Lower leg skin (tissue), 3 donors: ENCODE measurements at regions not wholly inside any gene's neighbourhood (a gene's known extent, or its start where the extent isn't known, plus 50 kb on each side); places are given as distances from the start of the nearest gene placed in this dataset.

ENCODE experiments used
- POLR2A ChIP-seq, 2 donors: fragments of 450-650 bp; IDR thresholded peaks; one replicate each; pipeline ENCODE4 v1.6.1; 2016 to 2017; ENCODE audit warnings: antibody characterized with exemption in 2 of 2, mild to moderate bottlenecking in 1 of 2, moderate library complexity in 1 of 2
- TF ChIP-seq, protein P1 (sequence below), 3 donors: fragments of 450-650 bp; IDR thresholded peaks; one replicate each; pipeline ENCODE4 v1.5.1; 2016; ENCODE audit warnings: antibody characterized with exemption in 3 of 3, mild to moderate bottlenecking in 3 of 3, moderate library complexity in 2 of 3

GRCh38 chr10:23945845-23946244 is 263.1 kb upstream of the KIAA1217 start:
- no peak for TF ChIP-seq POLR2A (IDR thresholded peaks at IDR 0.05)
- TF ChIP-seq, protein P1, sequence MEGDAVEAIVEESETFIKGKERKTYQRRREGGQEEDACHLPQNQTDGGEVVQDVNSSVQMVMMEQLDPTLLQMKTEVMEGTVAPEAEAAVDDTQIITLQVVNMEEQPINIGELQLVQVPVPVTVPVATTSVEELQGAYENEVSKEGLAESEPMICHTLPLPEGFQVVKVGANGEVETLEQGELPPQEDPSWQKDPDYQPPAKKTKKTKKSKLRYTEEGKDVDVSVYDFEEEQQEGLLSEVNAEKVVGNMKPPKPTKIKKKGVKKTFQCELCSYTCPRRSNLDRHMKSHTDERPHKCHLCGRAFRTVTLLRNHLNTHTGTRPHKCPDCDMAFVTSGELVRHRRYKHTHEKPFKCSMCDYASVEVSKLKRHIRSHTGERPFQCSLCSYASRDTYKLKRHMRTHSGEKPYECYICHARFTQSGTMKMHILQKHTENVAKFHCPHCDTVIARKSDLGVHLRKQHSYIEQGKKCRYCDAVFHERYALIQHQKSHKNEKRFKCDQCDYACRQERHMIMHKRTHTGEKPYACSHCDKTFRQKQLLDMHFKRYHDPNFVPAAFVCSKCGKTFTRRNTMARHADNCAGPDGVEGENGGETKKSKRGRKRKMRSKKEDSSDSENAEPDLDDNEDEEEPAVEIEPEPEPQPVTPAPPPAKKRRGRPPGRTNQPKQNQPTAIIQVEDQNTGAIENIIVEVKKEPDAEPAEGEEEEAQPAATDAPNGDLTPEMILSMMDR (IDR thresholded peaks at IDR 0.05), result no peak
